Keratinocyte (primary cell): ENCODE measurements at regions not wholly inside any gene's neighbourhood (a gene's known extent, or its start where the extent isn't known, plus 50 kb on each side); places are given as distances from the start of the nearest gene placed in this dataset.

Experiments used
- DNase-seq: peaks from one replicate; pipeline ENCODE4 v3.0.0-alpha.2; 2011; ENCODE audit warnings: low read depth, missing footprints, low spot score
- FAIRE-seq: peaks from 2 replicates; lab custom pipeline; 2011; peaks lifted over from hg19 to GRCh38; lab: Jason Lieb, UNC
- H2AFZ ChIP-seq: 2 replicates; pipeline ENCODE4 v1.6.0; 2012; ENCODE audit warnings: low read length, control low read depth, inconsistent platforms; ENCODE audit not compliant: control insufficient read depth
- H3K27ac ChIP-seq: 2 replicates; pipeline ENCODE4 v1.5.1; 2011; ENCODE audit warnings: low read length; ENCODE audit not compliant: control insufficient read depth, insufficient read depth
- H3K27me3 ChIP-seq: 3 replicates; pipeline ENCODE4 v1.6.0; 2011; ENCODE audit warnings: low read length; ENCODE audit not compliant: control insufficient read depth, insufficient read depth; ENCODE audit errors: extremely low read depth
- H3K36me3 ChIP-seq, 2 experiments: 2 replicates in 1 of 2; 3 replicates in 1 of 2; pipeline ENCODE4 v1.5.1; 2011; ENCODE audit warnings: low read length in 2 of 2, mild to moderate bottlenecking in 1 of 2; ENCODE audit not compliant: control insufficient read depth in 2 of 2, insufficient read depth in 2 of 2; ENCODE audit errors: extremely low read depth in 1 of 2
- H3K4me1 ChIP-seq: 3 replicates; pipeline ENCODE4 v1.5.1; 2011; ENCODE audit warnings: low read length; ENCODE audit not compliant: control insufficient read depth, insufficient read depth; ENCODE audit errors: extremely low read depth
- H3K4me2 ChIP-seq: 3 replicates; pipeline ENCODE4 v1.6.0; 2011; ENCODE audit warnings: low read depth, low read length; ENCODE audit not compliant: control insufficient read depth, insufficient read depth; ENCODE audit errors: extremely low read depth
- H3K4me3 ChIP-seq, 3 experiments: fragments of 200-600 bp in 1 of 3; sonication (generic) in 1 of 3; 2 replicates in 2 of 3; 3 replicates in 1 of 3; pipeline ENCODE4 v1.5.1; 2011 to 2016; ENCODE audit warnings: low read length in 3 of 3, mild to moderate bottlenecking in 3 of 3, control low read depth in 2 of 3, inconsistent platforms in 1 of 3, low read depth in 1 of 3, mixed read lengths in 1 of 3, mixed run types in 1 of 3, moderate library complexity in 1 of 3; ENCODE audit not compliant: control insufficient read depth in 2 of 3, insufficient read depth in 2 of 3; ENCODE audit errors: extremely low read depth in 1 of 3
- H3K79me2 ChIP-seq: 2 replicates; pipeline ENCODE4 v1.6.0; 2012; ENCODE audit warnings: low read length; ENCODE audit not compliant: control insufficient read depth, insufficient read depth
- H3K9ac ChIP-seq: 3 replicates; pipeline ENCODE4 v1.6.0; 2011; ENCODE audit warnings: low read length; ENCODE audit not compliant: control insufficient read depth, insufficient read depth; ENCODE audit errors: extremely low read depth
- H3K9me1 ChIP-seq: 3 replicates; pipeline ENCODE4 v1.6.0; 2011; ENCODE audit warnings: low read length; ENCODE audit not compliant: control insufficient read depth, insufficient read depth; ENCODE audit errors: extremely low read depth
- H3K9me3 ChIP-seq: 2 replicates; pipeline ENCODE4 v1.5.1; 2012; ENCODE audit warnings: low read depth, low read length; ENCODE audit not compliant: control insufficient read depth
- H4K20me1 ChIP-seq: 3 replicates; pipeline ENCODE4 v1.6.0; 2011; ENCODE audit warnings: low read length; ENCODE audit not compliant: control insufficient read depth, insufficient read depth; ENCODE audit errors: extremely low read depth
- EZH2 ChIP-seq: IDR thresholded peaks from one replicate; pipeline ENCODE4 v1.6.1; 2012; ENCODE audit warnings: inconsistent platforms, mild to moderate bottlenecking, low read length, moderate library complexity
- dilution Hi-C: fragments of 300-500 bp; cut with MboI; formaldehyde crosslinking; loops from one replicate; pipeline ENCODE4 v1.7.0; 2020; ENCODE audit warnings: low sequenced_read_pairs; ENCODE audit not compliant: extremely low pct_ligation_motif_present
- TF ChIP-seq, protein P1 (sequence below), 3 experiments: IDR thresholded peaks in 1 of 3; conservative IDR thresholded peaks in 1 of 3; optimal IDR thresholded peaks in 1 of 3; 2 replicates in 2 of 3; 3 replicates in 1 of 3; pipeline versions ENCODE3 to v1.5.1; 2011; ENCODE audit warnings: low read length in 3 of 3, mild to moderate bottlenecking in 3 of 3, moderate library complexity in 2 of 3, control low read depth in 1 of 3, inconsistent platforms in 1 of 3; ENCODE audit not compliant: insufficient read depth in 2 of 3; ENCODE audit errors: extremely low read depth in 1 of 3

- no peaks in the 10 kb centered on the region for H3K9me3 ChIP-seq
- no peaks in the 10 kb centered on the region for H3K27me3 ChIP-seq
- dilution Hi-C loops, result loop anchor here (25.0 kb wide), 1 partner anchor 179 kb away; no protein-coding TSS in a partner anchor
- no peaks in the 10 kb centered on the region for H3K36me3 ChIP-seq
- no peaks in the 10 kb centered on the region for H4K20me1 ChIP-seq
- FAIRE-seq, result no peak
- H3K4me2 ChIP-seq, result no peak overlapping the region
- no peak for DNase-seq
- H3K9me1 ChIP-seq, result no peaks in the 10 kb centered on the region
- no peak overlapping the region for H3K27ac ChIP-seq
- no peak overlapping the region for H3K9ac ChIP-seq
- no peaks in the 10 kb centered on the region for H3K4me1 ChIP-seq
- TF ChIP-seq, protein P1, sequence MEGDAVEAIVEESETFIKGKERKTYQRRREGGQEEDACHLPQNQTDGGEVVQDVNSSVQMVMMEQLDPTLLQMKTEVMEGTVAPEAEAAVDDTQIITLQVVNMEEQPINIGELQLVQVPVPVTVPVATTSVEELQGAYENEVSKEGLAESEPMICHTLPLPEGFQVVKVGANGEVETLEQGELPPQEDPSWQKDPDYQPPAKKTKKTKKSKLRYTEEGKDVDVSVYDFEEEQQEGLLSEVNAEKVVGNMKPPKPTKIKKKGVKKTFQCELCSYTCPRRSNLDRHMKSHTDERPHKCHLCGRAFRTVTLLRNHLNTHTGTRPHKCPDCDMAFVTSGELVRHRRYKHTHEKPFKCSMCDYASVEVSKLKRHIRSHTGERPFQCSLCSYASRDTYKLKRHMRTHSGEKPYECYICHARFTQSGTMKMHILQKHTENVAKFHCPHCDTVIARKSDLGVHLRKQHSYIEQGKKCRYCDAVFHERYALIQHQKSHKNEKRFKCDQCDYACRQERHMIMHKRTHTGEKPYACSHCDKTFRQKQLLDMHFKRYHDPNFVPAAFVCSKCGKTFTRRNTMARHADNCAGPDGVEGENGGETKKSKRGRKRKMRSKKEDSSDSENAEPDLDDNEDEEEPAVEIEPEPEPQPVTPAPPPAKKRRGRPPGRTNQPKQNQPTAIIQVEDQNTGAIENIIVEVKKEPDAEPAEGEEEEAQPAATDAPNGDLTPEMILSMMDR (optimal IDR thresholded peaks at IDR 0.05 in 1 of 3, IDR thresholded peaks at IDR 0.05 in 1 of 3, conservative IDR thresholded peaks at IDR 0.05 in 1 of 3; ENCODE audit: extremely low read depth in 1 of 3, insufficient read depth in 2 of 3, low read length in 3 of 3), result no peak
- TF ChIP-seq EZH2, result no peak
- H3K4me3 ChIP-seq, result no peak overlapping the region
- no peak overlapping the region for H2AFZ ChIP-seq
- no peaks in the 10 kb centered on the region for H3K79me2 ChIP-seq
Observed at GRCh38 chr3:99191186-99191585, 289.7 kb upstream of the DCBLD2 start.

- no peak for FAIRE-seq
- no peaks in the 10 kb centered on the region for H3K36me3 ChIP-seq
Observed at GRCh38 chr3:99188936-99189335, 287.4 kb upstream of the DCBLD2 start.

More at GRCh38 chr3:99188936-99189335, 287.4 kb upstream of the DCBLD2 start:
- Histone ChIP-seq H3K27me3 (no peaks in the 10 kb centered on the region), H3K27ac (no peak overlapping the region), H3K9me3 (no peaks in the 10 kb centered on the region), H3K79me2 (no peaks in the 10 kb centered on the region), H2AFZ (no peak overlapping the region), H3K9ac (no peak overlapping the region), H3K4me3 (no peak overlapping the region), H4K20me1 (no peaks in the 10 kb centered on the region), H3K9me1 (no peaks in the 10 kb centered on the region), H3K4me2 (no peak overlapping the region), H3K4me1 (no peaks in the 10 kb centered on the region)
- dilution Hi-C loops, result loop anchor here (25.0 kb wide), 1 partner anchor 177 kb away; no protein-coding TSS in a partner anchor
- TF ChIP-seq EZH2, result no peak
- TF ChIP-seq, protein P1 (optimal IDR thresholded peaks at IDR 0.05 in 1 of 3, IDR thresholded peaks at IDR 0.05 in 1 of 3, conservative IDR thresholded peaks at IDR 0.05 in 1 of 3; ENCODE audit: extremely low read depth in 1 of 3, insufficient read depth in 2 of 3, low read length in 3 of 3), result no peak
- DNase-seq, result no peak
